Esophagus muscularis mucosa (tissue), 4 donors: ENCODE measurements at regions not wholly inside any gene's neighbourhood (a gene's known extent, or its start where the extent isn't known, plus 50 kb on each side); places are given as distances from the start of the nearest gene placed in this dataset.

Experiments
- CTCF ChIP-seq, 3 experiments: fragments of 200-600 bp in 2 of 3; fragments of 450-650 bp in 1 of 3; sonication (generic) in 2 of 3; IDR thresholded peaks; one replicate each; pipeline ENCODE4 v1.5.1; 2017 to 2019; ENCODE audit warnings: antibody characterized with exemption in 3 of 3, mild to moderate bottlenecking in 2 of 3, moderate library complexity in 1 of 3
- EP300 ChIP-seq: sonication (generic); formaldehyde crosslinking; IDR thresholded peaks from one replicate; pipeline ENCODE4 v1.6.1; 2017; ENCODE audit warnings: antibody characterized with exemption
- POLR2A ChIP-seq: fragments of 450-650 bp; IDR thresholded peaks from one replicate; pipeline ENCODE4 v1.6.1; 2017; ENCODE audit warnings: antibody characterized with exemption, moderate library complexity, mild to moderate bottlenecking, low read depth
- POLR2AphosphoS5 ChIP-seq, 2 donors: sonication (generic); formaldehyde crosslinking; IDR thresholded peaks; one replicate each; pipeline ENCODE4 v1.6.1; 2017; ENCODE audit warnings: antibody characterized with exemption in 2 of 2

GRCh38 chr5:135211083-135211790, 177.2 kb upstream of the PITX1 start:
- TF ChIP-seq CTCF (IDR thresholded peaks at IDR 0.05) (no peak), POLR2A (no peak), EP300 (no peak), POLR2AphosphoS5 (IDR thresholded peaks at IDR 0.05) (no peak)
